ENCODE measurements at regions not wholly inside any gene's neighbourhood (a gene's known extent, or its start where the extent isn't known, plus 50 kb on each side); places are given as distances from the start of the nearest gene placed in this dataset.

- DNase-seq (ENCODE audit: low spot score), result no peak
Measured at GRCh38 chr15:62612183-62612733, 430.3 kb upstream of the TPM1 start.

DNA sequence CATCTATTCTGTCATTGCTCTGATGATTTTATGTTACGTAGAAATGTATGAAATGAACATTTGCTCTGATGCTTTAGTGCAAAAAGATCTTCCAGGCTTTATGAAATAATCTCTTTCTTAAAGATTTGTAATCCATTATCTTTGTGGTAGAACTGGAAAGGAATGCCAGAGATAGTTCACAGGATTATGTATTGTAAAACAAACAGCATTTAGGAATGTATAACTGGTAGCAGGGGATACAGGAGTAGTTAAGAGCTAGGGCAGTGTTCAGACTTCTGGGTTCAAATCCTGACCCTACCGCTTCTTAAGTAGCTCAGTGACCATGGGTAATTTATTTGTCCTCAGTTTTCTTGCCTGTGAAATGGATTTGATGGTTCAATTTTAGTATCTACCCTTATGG, 429.8 kb upstream of the TPM1 start:
- DNase-seq (ENCODE audit: low spot score), result no peak

DNA sequence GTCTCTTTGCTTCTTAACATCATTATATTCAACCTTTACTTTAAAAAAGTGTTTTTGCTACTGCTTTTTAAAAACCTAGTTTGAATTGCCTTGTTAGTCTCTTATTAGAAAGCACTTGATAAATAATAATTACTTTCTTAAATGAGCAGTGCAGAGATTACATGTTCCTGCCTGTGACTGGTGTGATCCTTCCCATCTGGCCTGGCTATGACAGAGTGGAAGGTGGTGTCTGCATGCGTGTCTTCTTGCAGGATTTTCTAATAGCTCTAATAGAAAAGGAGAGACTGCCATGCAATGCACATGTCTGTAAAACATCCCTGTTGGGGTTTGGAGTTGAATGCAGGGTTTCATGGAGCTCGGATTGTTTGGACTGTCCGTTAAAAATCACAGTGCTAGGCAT, 425.8 kb upstream of the TPM1 start:
- DNase-seq (ENCODE audit: low spot score), result no peak

DNA sequence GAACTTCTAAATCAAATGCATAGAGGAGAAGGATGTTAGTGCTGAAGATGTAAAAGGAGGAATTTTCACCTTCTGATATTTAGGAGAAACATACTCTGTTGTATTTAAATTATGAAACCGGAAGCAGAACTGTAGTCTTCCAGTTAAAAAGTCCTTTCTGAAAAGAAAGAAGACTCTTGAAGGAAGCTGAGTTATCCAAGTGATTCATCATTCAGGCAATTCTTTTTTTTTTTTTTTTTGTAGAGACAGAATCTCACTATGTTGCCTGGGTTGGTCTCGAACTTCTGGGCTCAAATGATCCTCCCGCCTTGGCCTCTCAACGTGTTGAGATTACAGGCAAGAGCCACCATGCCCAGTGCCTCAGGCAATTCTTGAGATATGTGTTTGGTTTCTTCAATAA, 424.8 kb upstream of the TPM1 start:
- DNase-seq (ENCODE audit: low spot score), result no peak

DNA sequence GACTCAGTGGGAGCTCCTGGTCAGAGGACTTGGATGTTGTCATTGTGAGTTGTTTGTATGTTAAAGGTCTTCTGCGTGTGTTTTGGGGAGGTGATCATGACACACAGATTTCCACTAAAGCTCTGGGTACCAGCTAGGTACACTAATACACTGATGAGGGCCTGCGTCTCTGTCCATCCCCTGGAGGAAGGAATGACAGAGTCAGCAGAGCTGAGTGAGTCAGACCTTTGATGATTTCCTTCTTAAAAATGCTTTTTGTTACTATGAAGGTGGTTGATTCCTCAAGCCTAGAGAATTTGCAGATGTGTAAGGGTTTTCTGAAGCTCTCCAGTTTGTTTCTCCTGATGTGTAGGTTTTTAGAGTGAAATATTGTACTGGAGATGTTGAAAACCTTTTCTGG, 424.1 kb upstream of the TPM1 start:
- no peak for DNase-seq (ENCODE audit: low spot score)

DNA sequence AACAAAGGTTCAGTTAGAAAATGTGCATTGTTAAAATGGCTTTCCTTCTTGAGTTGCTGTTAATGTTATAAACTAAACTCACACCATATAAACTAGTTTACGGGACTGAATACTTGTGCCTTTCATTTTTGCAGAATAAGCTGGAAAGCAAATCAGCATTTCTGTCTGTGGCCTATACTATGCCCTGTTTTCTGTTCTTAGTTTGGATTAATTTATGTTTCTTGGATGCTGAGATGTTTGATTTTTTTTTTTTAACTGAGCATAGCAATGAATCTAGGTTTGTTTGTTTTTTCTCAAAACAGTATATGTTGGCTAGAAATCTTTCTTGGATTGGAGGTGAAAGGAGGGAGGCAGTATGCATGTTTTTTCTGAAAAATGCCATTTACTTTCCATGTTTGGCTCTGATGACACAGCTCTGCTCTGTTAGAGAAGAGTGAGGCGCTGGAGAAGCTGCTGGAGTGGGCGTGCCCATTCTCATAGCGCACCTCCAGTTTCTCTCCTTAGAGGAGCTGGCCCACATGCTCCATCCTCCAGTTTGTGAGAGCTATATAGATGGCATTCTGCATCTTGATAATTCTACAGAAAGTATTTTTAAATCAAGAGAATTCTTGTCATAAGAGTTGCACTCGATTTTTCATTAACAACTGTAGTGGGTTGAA, 423.6 kb upstream of the TPM1 start:
- DNase-seq (ENCODE audit: low spot score), result no peak

GRCh38 chr15:62619526-62619925, 423.0 kb upstream of the TPM1 start:
- DNase-seq (ENCODE audit: low spot score), result no peak

GRCh38 chr15:62622775-62623174, 419.8 kb upstream of the TPM1 start:
- no peak for DNase-seq (ENCODE audit: low spot score)

GRCh38 chr15:62624547-62625378, 417.8 kb upstream of the TPM1 start:
- no peak for DNase-seq (ENCODE audit: low spot score)

DNA sequence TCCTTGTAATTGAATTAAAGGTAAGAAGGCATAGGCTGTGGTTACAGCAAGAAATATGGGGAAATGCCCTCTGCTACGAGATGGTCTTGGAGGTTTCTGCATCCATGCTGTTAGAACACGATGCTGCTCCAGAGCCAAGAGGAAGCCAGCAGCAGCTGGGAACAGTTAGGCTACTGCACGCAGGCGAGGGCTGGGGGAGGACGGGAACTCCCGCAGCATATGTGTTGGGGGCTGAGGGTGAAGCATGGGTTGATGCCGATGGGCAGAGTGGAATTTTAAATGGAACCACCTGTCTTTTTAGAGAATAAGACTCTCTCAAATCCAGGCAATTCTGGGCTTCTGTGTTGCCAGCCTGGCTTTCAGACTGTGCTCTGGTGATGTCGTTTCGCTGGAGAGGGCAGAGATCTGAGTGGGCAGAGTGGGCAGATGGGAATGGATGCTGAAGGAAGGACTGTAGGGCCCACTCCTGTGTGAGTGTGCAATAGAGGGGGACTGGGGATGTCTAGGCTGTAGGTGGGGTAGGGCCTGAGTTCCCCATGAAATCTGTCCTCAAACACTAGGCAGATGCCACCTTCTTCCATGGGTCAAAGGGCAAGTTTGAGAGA, 417.0 kb upstream of the TPM1 start:
- DNase-seq (ENCODE audit: low spot score), result no peak

- no peak for DNase-seq (ENCODE audit: low spot score)
Measured at GRCh38 chr15:62626903-62627302, 415.6 kb upstream of the TPM1 start.

DNA sequence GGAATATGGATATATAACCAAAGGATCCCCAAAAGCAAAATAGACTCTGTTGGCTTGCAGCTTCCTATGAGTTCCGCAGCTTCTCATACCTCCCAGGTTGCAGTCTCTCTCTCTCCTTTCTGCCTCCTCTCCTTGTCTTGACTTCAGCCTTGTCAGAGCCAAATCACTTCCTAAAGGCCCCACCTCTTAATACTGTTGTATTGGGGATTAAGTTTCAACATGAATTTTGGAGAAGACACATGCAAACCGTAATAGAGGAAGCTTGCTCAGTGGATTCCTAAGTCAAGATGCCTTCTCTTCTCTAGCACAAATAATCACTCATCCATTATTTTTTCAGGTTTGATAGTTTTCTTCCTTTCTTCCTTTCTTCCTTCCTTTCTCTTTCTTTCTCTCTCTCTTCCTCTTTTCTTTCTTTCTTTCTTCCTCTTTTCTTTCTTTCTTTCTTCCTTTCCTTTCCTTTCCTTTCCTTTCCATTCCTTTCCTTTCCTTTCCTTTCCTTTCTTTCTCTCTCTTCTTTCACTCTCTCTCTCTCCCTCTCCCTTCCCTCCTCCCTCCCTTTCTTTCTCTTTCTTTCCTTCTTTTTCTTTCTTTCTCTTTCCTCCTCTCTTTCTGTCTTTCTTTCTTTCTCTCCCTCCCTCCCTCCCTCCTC, 411.3 kb upstream of the TPM1 start:
- DNase-seq (ENCODE audit: low spot score), result no peak

DNA sequence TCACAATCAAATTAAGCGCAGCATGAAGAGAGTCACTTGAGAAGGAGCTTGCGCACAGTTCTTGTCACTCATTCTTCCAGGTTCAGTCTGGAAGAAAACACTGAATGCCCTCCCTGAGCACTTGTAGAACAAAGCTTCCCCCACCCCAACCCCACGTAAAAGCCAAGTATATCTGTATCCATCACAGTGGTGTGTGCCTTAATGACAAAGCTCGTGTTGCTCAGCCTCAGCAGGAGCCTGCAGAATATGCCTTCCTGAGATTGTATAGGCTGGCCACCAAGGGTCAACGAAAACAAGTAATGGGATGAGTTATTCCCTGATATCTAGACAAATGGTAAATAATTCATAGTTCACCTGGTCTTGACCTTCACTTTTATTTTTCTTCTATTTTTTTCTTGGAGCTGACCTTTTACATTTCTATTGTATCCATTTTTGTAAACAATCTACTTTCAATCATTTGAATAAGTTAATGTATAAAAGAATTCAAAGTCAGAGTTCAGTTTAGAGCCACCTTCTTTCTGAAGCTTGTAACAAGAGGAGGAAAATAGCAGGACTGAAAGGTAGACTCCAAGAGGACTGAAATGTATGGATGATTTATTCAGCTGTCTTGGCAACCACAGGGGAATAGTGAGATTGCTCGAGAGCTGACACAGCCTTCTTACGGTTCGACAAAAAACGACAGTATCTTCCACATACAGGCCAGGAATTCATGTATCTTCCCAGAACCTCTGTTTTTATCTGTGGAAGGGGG, 405.5 kb upstream of the TPM1 start:
- no peak for DNase-seq (ENCODE audit: low spot score)

DNA sequence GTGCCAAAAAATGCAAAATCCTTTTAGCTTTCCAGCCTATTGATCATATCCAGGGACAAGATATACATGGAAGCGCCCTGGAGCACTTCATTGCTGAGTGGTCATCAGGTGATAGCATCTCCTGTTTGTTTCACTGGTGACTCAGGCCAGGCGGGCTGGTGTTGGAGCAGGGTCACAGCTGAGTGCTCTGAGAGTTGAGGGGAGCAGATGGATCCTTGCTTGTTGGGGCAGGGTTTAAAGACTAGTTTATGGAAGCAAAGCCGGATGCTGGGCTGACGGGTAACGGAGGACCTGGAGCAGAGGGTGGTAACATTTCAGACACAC, 405.0 kb upstream of the TPM1 start:
- DNase-seq (ENCODE audit: low spot score), result no peak

GRCh38 chr15:62637950-62638619, 404.5 kb upstream of the TPM1 start:
- no peak for DNase-seq (ENCODE audit: low spot score)

- no peak for DNase-seq (ENCODE audit: low spot score)
Measured at GRCh38 chr15:62639432-62639831, 403.1 kb upstream of the TPM1 start.

DNA sequence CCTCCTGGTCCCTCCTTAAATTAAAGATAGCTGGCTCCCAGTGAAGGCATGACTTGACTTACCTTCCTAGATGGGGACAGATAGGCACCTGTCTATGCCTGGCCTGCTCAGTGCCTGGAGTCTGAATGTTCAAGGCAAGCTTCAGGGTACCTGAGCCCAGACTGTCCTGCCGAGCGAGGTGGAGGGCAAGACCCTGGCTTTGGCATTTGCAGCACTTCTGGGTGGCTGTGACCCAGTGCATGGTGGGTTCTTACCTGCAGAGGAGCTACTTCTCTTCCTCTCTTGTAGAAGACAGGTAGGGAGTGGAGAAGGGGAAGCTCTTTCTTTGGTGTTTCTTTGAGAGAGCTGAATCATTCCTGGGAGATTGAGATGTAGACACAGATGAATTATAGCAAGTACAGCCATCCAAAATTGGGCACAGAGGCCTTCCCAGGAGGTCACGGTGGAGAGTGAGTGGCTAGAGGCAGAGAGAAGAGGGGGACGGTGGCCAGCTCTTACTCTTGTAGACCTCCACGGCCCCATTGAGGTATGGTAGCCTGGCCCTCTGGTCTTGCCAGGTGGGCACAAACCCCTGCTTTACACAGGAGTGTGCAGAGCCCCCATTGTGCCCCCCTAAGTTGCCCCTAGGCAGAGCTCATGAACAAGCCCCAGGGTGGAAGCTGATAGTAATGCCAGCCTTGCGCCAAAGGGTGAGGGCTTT, 402.5 kb upstream of the TPM1 start:
- DNase-seq (ENCODE audit: low spot score), result no peak

- DNase-seq (ENCODE audit: low spot score), result no peak
Measured at GRCh38 chr15:62641825-62642224, 400.7 kb upstream of the TPM1 start.

DNA sequence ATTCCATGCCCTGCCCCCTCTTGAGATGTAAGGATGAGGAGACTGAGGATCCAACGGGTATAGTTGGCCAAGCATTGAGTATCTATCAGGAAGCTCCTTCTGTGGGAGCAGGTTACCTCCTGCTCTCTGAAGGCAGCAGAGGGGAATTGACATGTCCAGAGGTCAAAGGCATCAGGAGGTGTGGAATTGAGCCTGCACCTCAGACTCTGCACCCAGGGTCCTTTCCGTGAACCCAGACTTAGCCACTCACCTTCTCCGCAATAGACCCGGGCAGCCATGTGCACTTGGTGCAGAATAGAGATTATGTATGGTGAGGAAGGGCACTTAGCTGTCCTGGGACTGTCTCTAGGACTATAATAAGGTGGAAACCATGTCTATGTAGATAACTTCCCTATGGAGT, 399.0 kb upstream of the TPM1 start:
- DNase-seq (ENCODE audit: low spot score), result no peak

DNA sequence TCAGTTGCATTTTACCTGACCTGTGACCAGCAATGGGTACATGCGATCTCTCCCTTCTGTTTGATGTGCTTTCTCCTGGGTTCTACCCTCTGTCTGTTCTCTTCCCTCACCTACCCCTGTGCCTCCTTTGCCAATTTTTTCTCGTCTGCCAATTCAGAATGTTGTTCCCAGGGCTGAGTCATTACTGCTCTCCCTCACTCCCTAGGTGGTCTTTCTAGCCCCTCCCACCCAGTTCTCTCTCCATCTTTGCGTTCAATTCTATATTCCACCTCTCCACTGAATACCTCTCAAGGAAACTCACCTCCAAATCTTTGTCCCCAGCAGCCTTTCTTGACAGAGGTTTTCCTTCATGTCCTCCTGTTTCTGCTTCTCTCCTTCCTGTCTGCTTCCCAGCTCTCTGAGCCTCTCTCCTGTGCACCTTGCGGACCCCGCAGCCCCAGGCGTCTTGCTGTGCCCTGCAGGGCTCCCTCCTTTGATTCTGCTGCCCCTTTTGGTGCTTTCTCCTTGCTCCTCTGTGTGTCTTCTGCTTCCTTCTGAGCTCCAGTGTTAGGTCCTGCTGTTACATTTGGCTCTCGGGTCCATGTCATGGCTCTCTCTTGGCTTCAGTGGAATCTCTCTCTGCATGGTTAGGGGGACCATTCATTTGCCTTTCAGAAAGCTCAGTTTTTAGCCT, 398.2 kb upstream of the TPM1 start:
- DNase-seq (ENCODE audit: low spot score), result no peak
